NB4 (cell line): ENCODE measurements at regions not wholly inside any gene's neighbourhood (a gene's known extent, or its start where the extent isn't known, plus 50 kb on each side); places are given as distances from the start of the nearest gene placed in this dataset.

Experiments
- DNase-seq: peaks from one replicate; pipeline ENCODE4 v3.0.0; 2010; ENCODE audit warnings: low read depth
- H3K4me3 ChIP-seq: one replicate; pipeline ENCODE4 v1.5.1; 2011; ENCODE audit warnings: mild to moderate bottlenecking, low read depth, low read length, moderate library complexity
- MYC ChIP-seq: IDR thresholded peaks from 2 replicates; pipeline ENCODE4 v1.6.1; 2011; ENCODE audit warnings: low read depth, low read length
- POLR2A ChIP-seq: IDR thresholded peaks from 2 replicates; pipeline ENCODE4 v1.6.1; 2011; ENCODE audit warnings: mild to moderate bottlenecking; ENCODE audit not compliant: insufficient read length; ENCODE audit errors: extremely low read depth
- TF ChIP-seq, protein P1 (sequence below): IDR thresholded peaks from one replicate; pipeline ENCODE4 v1.5.1; 2012; ENCODE audit warnings: low read depth, low read length
- TF ChIP-seq, protein P2 (sequence below): IDR thresholded peaks from 2 replicates; pipeline ENCODE4 v1.6.1; 2011; ENCODE audit warnings: low read depth, low read length

DNA sequence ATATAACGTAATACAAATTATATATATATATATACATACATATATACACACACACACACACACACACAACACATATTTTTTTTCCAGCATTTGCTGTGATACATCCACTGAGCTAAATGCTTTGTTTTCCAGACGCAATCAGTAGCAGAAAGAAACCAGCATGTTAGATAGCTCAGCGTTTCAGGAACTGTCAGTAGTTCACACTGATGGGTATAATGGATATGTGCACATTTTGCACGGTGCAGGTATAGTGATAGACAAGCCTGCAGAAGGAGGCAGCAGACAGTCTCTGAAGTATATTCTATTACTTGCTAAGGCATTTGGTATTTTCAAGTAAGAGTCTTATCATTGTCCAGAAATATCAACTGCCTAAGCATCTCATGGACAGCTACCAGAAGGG, 741.6 kb upstream of the HS3ST1 start:
- H3K4me3 ChIP-seq = no peak overlapping the region
- TF ChIP-seq POLR2A (no peak), MYC (no peak)
- TF ChIP-seq, protein P1, sequence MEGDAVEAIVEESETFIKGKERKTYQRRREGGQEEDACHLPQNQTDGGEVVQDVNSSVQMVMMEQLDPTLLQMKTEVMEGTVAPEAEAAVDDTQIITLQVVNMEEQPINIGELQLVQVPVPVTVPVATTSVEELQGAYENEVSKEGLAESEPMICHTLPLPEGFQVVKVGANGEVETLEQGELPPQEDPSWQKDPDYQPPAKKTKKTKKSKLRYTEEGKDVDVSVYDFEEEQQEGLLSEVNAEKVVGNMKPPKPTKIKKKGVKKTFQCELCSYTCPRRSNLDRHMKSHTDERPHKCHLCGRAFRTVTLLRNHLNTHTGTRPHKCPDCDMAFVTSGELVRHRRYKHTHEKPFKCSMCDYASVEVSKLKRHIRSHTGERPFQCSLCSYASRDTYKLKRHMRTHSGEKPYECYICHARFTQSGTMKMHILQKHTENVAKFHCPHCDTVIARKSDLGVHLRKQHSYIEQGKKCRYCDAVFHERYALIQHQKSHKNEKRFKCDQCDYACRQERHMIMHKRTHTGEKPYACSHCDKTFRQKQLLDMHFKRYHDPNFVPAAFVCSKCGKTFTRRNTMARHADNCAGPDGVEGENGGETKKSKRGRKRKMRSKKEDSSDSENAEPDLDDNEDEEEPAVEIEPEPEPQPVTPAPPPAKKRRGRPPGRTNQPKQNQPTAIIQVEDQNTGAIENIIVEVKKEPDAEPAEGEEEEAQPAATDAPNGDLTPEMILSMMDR = no peak
- TF ChIP-seq, protein P2, sequence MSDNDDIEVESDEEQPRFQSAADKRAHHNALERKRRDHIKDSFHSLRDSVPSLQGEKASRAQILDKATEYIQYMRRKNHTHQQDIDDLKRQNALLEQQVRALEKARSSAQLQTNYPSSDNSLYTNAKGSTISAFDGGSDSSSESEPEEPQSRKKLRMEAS = no peak
- no peak for DNase-seq

DNA sequence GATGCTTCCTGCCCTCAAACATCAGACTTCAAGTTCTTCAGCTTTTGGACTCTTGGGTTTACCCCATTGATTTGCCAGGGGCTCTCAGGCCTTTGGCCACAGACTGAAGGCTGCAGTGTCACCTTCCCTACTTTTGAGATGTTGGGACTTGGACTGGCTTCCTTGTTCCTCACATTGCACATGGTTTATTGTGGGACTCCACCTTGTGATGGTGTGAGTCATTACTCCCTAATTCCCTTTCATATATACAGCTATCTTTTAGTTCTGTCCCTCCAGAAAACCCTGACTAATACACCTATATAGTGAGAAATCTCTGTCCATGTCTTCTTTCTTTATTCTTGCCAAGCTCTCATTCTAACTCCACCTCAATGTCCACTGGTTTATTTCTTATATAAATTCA, 736.9 kb upstream of the HS3ST1 start:
- no peak overlapping the region for H3K4me3 ChIP-seq
- DNase-seq = no peak
- TF ChIP-seq POLR2A (no peak), MYC (no peak)
- TF ChIP-seq, protein P1 = no peak
- TF ChIP-seq, protein P2 = no peak

DNA sequence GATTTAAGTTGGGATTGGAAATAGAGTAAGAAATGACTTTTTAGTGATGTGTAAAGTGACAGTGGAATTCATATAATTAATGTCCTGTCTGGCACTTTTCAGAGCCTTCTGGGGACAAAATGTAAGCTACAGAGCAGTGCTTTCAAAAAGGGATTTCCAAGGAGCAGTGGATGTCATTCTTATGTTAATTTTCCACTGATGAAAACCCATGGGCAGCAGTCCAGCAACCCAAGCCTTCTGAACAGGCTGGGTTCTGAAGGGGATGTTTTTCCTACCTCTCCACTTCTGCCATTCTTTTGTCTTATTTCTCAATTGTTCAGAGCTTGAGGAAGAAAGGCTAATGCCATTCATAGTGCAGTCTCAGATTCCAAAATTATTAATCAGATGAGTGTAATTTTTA, 717.6 kb upstream of the HS3ST1 start:
- H3K4me3 ChIP-seq = no peak overlapping the region
- TF ChIP-seq POLR2A (no peak), MYC (no peak)
- TF ChIP-seq, protein P1 = no peak
- TF ChIP-seq, protein P2 = no peak

DNA sequence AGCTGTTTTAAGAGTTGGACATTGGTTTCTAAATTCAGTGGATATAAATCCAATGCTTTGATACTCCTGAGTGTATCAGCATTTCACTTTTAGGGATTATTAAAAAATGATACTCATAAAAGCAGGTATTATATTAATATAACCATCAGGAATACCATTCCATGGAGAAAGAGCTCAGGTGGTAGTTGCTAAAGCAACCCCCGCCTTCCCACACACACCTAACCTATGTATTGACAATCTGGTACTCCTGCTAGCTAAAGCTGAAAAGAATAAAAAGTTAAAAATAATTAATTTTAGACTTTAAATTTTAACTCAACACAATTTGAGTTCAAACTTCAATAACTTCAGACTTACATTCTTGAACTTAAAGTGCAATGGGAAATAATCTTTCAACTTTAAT, 717.1 kb upstream of the HS3ST1 start:
- TF ChIP-seq, protein P2 = no peak
- TF ChIP-seq MYC (no peak), POLR2A (no peak)
- TF ChIP-seq, protein P1 = no peak
- H3K4me3 ChIP-seq = no peak overlapping the region
- DNase-seq = no peak

More for the DNA sequence above, 717.6 kb upstream of the HS3ST1 start:
- DNase-seq = no peak

DNA sequence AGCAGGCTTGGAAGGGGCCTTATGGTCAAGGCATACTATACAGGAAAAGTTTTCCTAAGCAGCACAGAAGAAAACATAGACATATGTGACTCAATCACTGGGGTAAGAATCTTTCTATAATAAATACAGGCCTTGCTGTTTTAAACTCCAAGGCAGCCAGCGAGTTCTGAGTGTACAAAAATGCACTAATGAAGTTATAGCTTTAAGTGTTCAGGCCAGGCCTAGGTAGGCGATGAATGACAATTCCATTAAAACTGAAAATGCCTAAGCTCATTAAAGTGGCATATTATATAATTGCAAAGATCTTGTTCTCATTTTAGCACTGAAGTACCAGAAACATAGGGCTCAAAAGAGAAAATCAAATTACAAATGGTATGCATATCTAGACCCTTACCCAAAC, 716.4 kb upstream of the HS3ST1 start:
- H3K4me3 ChIP-seq = no peak overlapping the region
- DNase-seq = no peak
- TF ChIP-seq, protein P2 = no peak
- no peak for TF ChIP-seq MYC
- TF ChIP-seq POLR2A = no peak
- TF ChIP-seq, protein P1 = no peak

DNA sequence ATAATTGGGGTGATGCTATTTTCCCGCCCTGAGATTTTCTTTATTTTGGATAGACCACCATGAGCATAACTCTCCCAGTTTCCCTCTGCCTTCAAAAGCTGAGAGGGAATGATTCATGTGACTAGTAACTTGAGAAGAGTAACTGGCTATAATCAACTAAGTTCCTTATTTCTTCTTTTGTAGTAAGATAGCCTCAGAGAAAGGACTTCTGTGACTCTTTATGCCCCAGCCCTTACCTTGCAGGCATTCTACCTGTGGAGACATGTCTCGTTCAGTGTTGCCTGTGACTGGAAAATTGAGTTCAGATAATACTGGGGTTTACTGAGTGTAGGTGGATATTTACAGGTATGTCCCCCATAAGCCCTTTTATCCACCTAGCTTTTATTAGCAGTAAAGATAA, 715.4 kb upstream of the HS3ST1 start:
- TF ChIP-seq, protein P1 = no peak
- TF ChIP-seq, protein P2 = no peak
- TF ChIP-seq MYC (no peak), POLR2A (no peak)
- H3K4me3 ChIP-seq = no peak overlapping the region

More for the DNA sequence above, 715.4 kb upstream of the HS3ST1 start:
- DNase-seq = no peak
